ENCODE measurements at regions not wholly inside any gene's neighbourhood (a gene's known extent, or its start where the extent isn't known, plus 50 kb on each side); places are given as distances from the start of the nearest gene placed in this dataset.

- TF ChIP-seq, protein P1, sequence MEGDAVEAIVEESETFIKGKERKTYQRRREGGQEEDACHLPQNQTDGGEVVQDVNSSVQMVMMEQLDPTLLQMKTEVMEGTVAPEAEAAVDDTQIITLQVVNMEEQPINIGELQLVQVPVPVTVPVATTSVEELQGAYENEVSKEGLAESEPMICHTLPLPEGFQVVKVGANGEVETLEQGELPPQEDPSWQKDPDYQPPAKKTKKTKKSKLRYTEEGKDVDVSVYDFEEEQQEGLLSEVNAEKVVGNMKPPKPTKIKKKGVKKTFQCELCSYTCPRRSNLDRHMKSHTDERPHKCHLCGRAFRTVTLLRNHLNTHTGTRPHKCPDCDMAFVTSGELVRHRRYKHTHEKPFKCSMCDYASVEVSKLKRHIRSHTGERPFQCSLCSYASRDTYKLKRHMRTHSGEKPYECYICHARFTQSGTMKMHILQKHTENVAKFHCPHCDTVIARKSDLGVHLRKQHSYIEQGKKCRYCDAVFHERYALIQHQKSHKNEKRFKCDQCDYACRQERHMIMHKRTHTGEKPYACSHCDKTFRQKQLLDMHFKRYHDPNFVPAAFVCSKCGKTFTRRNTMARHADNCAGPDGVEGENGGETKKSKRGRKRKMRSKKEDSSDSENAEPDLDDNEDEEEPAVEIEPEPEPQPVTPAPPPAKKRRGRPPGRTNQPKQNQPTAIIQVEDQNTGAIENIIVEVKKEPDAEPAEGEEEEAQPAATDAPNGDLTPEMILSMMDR (IDR thresholded peaks at IDR 0.05; ENCODE audit: insufficient read depth, low read depth, low read length, missing control alignments), result no peak
- no peak overlapping the region for H3K4me3 ChIP-seq (ENCODE audit: low read depth, low read length)
- no peak for DNase-seq (ENCODE audit: low read depth)
These were observed 315.5 kb upstream of the ARID1B start for GRCh38 chr6:156461647-156462046.

DNA sequence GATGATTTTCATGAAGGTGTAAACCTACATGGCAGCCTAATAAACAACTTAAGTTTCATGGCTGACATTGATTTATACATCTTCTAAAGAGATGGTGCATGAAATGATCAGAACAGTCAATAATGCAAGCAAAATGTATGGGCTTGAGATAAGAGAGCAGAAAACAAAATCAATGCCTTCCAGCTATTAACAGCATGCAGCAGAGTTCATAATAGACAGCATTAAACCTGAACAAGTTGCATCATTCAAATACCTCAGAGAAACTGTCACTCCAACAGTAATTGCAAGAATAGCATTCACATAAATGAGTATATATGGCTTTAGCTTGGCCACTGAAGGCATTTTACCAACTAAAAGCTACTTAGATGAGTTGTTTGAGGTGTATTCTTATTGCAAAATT is 319.6 kb upstream of the ARID1B start:
- DNase-seq (ENCODE audit: low read depth), result no peak
- H3K4me3 ChIP-seq (ENCODE audit: low read depth, low read length), result no peak overlapping the region
- TF ChIP-seq, protein P1 (IDR thresholded peaks at IDR 0.05; ENCODE audit: insufficient read depth, low read depth, low read length, missing control alignments), result no peak

DNA sequence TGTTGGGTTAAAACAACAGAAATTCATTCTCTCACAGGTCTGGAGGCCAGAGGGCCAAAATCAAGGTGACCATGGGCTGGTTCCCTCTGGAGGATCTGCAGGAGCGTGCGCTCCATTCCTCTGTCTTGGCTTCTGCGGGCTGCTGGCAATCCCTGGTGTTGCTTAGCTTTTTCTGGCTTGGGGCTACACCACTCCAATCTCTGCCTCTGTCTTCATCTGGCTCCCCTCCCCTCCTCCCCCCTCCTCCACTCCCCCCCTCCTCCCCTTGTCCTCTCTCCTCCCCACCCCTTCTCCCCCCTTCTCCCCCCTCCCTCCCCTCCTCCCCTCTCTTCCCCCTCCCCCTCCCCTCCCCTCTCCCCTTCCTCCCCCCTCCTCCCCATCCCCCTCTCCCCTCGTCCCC is 321.3 kb upstream of the ARID1B start:
- TF ChIP-seq, protein P1 (IDR thresholded peaks at IDR 0.05; ENCODE audit: insufficient read depth, low read depth, low read length, missing control alignments), result no peak
- H3K4me3 ChIP-seq (ENCODE audit: low read depth, low read length), result no peak overlapping the region
- DNase-seq (ENCODE audit: low read depth), result no peak

- TF ChIP-seq, protein P1 (IDR thresholded peaks at IDR 0.05; ENCODE audit: insufficient read depth, low read depth, low read length, missing control alignments), result no peak
- DNase-seq (ENCODE audit: low read depth), result no peak
These were observed 322.3 kb upstream of the ARID1B start for GRCh38 chr6:156454867-156455266.

GRCh38 chr6:156451726-156452125 is 325.5 kb upstream of the ARID1B start:
- H3K4me3 ChIP-seq (ENCODE audit: low read depth, low read length), result no peak overlapping the region
- DNase-seq (ENCODE audit: low read depth), result no peak
- TF ChIP-seq, protein P1 (IDR thresholded peaks at IDR 0.05; ENCODE audit: insufficient read depth, low read depth, low read length, missing control alignments), result no peak

More at GRCh38 chr6:156454867-156455266, 322.3 kb upstream of the ARID1B start:
- H3K4me3 ChIP-seq (ENCODE audit: low read depth, low read length), result no peak overlapping the region

- TF ChIP-seq, protein P1 (IDR thresholded peaks at IDR 0.05; ENCODE audit: insufficient read depth, low read depth, low read length, missing control alignments), result no peak
- no peak overlapping the region for H3K4me3 ChIP-seq (ENCODE audit: low read depth, low read length)
- no peak for DNase-seq (ENCODE audit: low read depth)
These were observed 326.1 kb upstream of the ARID1B start for GRCh38 chr6:156451088-156451487.

GRCh38 chr6:156450421-156450820 is 326.8 kb upstream of the ARID1B start:
- no peak for DNase-seq (ENCODE audit: low read depth)
- TF ChIP-seq, protein P1 (IDR thresholded peaks at IDR 0.05; ENCODE audit: insufficient read depth, low read depth, low read length, missing control alignments), result no peak

More at GRCh38 chr6:156450421-156450820, 326.8 kb upstream of the ARID1B start:
- no peak overlapping the region for H3K4me3 ChIP-seq (ENCODE audit: low read depth, low read length)
